HCT116 (cell line): ENCODE measurements at regions not wholly inside any gene's neighbourhood (a gene's known extent, or its start where the extent isn't known, plus 50 kb on each side); places are given as distances from the start of the nearest gene placed in this dataset.

Experiments
- ATAC-seq: fragments of 200-7000 bp; cut with Tn5 transposase; 2 replicates; pipeline ENCODE4 v1.9.1; 2020; ENCODE audit warnings: mild to moderate bottlenecking, moderate library complexity
- BruUV-seq: library from RNA; stranded (reverse); fragments of 400-500 nt; replicated peaks from 2 replicates; lab custom pipeline; 2021; lab: Mats Ljungman, UMichigan
- CTCF ChIA-PET: fragments of 300-600 bp; sonication (Branson Sonifier 250); formaldehyde crosslinking; loops from one replicate; lab custom pipeline; 2021; ENCODE audit warnings: antibody characterized with exemption; lab: Charles Lee
- POLR2A ChIA-PET: fragments of 300-600, 350-600 bp; sonication (Branson Sonifier 250); formaldehyde crosslinking; loops from one replicate; lab custom pipeline; 2021; ENCODE audit warnings: antibody characterized with exemption; lab: Charles Lee
- RAD21 ChIA-PET, 2 experiments: fragments of 300-600 bp; sonication (Branson Sonifier 250); formaldehyde crosslinking; loops; one replicate each; lab custom pipeline; 2023; ENCODE audit warnings: low total read pairs in 2 of 2; ENCODE audit not compliant: uncharacterized antibody in 2 of 2, unreplicated experiment in 2 of 2, low non-redundant PET in 1 of 2; lab: Charles Lee
- DNase-seq: peaks from one replicate; pipeline ENCODE4 v3.0.0-alpha.2; 2010; ENCODE audit warnings: low read depth, low spot score
- H2AFZ ChIP-seq: fragments of 200-600 bp; shearing (Covaris generic), sonication (generic); 2 replicates; pipeline ENCODE4 v1.6.1; 2017; ENCODE audit warnings: low read depth, mixed run types, mixed read lengths, antibody characterized with exemption, low read length; ENCODE audit not compliant: poor library complexity, severe bottlenecking
- H3K27ac ChIP-seq: 2 replicates; pipeline ENCODE4 v1.5.1; 2012; ENCODE audit warnings: low read depth, low read length
- H3K27me3 ChIP-seq: fragments of 200-600 bp; sonication (generic); 2 replicates; pipeline ENCODE4 v1.6.1; 2016; ENCODE audit warnings: mixed run types, low read length, mixed read lengths; ENCODE audit not compliant: insufficient read depth
- H3K36me3 ChIP-seq, 2 experiments: fragments of 200-500 bp in 1 of 2; fragments of 200-600 bp in 1 of 2; sonication (Bioruptor generic) in 1 of 2; sonication (generic) in 1 of 2; 2 replicates each; pipeline versions ENCODE4 v1.5.1 to v1.6.1; 2014 to 2016; ENCODE audit warnings: low read length in 2 of 2, inconsistent platforms in 1 of 2, mixed read lengths in 1 of 2, mixed run types in 1 of 2; ENCODE audit not compliant: insufficient read depth in 2 of 2, control insufficient read depth in 1 of 2
- H3K4me1 ChIP-seq, 2 experiments: fragments of 200-600 bp in 1 of 2; sonication (generic) in 1 of 2; 2 replicates each; pipeline versions ENCODE4 v1.5.1 to v1.6.1; 2012 to 2017; ENCODE audit warnings: low read length in 2 of 2, inconsistent platforms in 1 of 2, mild to moderate bottlenecking in 1 of 2, mixed read lengths in 1 of 2, mixed run types in 1 of 2, moderate library complexity in 1 of 2; ENCODE audit not compliant: insufficient read depth in 2 of 2, control insufficient read depth in 1 of 2
- H3K4me2 ChIP-seq: fragments of 200-600 bp; sonication (generic); 2 replicates; pipeline ENCODE4 v1.6.1; 2017; ENCODE audit warnings: mixed run types, low read length, mixed read lengths
- H3K4me3 ChIP-seq, 2 experiments: fragments of 200-600 bp in 1 of 2; sonication (generic) in 1 of 2; replicated peaks in 1 of 2; 2 replicates each; pipeline ENCODE4 v1.5.1; 2011 to 2016; ENCODE audit warnings: low read length in 2 of 2, control low read depth in 1 of 2, low read depth in 1 of 2, mild to moderate bottlenecking in 1 of 2, mixed read lengths in 1 of 2, mixed run types in 1 of 2
- H3K79me2 ChIP-seq: fragments of 200-600 bp; sonication (generic); 2 replicates; pipeline ENCODE4 v1.6.1; 2017; ENCODE audit warnings: mild to moderate bottlenecking, mixed run types, low read length, moderate library complexity, mixed read lengths; ENCODE audit not compliant: insufficient read depth
- H3K9ac ChIP-seq: fragments of 200-600 bp; sonication (generic); 2 replicates; pipeline ENCODE4 v1.6.1; 2016; ENCODE audit warnings: low read length, mixed read lengths
- H3K9me2 ChIP-seq: fragments of 200-600 bp; sonication (generic), shearing (Covaris generic); 2 replicates; pipeline ENCODE4 v1.6.1; 2017; ENCODE audit warnings: mixed run types, mild to moderate bottlenecking, moderate library complexity; ENCODE audit not compliant: insufficient read depth
- H3K9me3 ChIP-seq, 2 experiments: fragments of 200-500 bp in 1 of 2; fragments of 200-600 bp in 1 of 2; sonication (Bioruptor generic) in 1 of 2; sonication (generic) in 1 of 2; 2 replicates each; pipeline ENCODE4 v1.6.1; 2014 to 2017; ENCODE audit warnings: low read length in 2 of 2, mixed read lengths in 2 of 2, inconsistent platforms in 1 of 2, low read depth in 1 of 2, mild to moderate bottlenecking in 1 of 2, mixed run types in 1 of 2, moderate library complexity in 1 of 2; ENCODE audit not compliant: control insufficient read depth in 1 of 2, insufficient read depth in 1 of 2
- H4K20me1 ChIP-seq: fragments of 200-600 bp; sonication (generic), shearing (Covaris generic); 2 replicates; pipeline ENCODE4 v1.6.1; 2017; ENCODE audit warnings: mixed run types, mild to moderate bottlenecking, moderate library complexity; ENCODE audit not compliant: insufficient read depth
- CTCF ChIP-seq, 3 experiments: fragments of 200-600 bp in 1 of 3; sonication (generic) in 1 of 3; IDR thresholded peaks in 2 of 3; conservative IDR thresholded peaks in 1 of 3; 2 replicates each; pipeline ENCODE4 v1.5.1; 2012 to 2017; ENCODE audit warnings: low read depth in 2 of 3, low read length in 2 of 3, antibody characterized with exemption in 1 of 3, borderline replicate concordance in 1 of 3, control low read depth in 1 of 3, mild to moderate bottlenecking in 1 of 3, mixed read lengths in 1 of 3, mixed run types in 1 of 3, moderate library complexity in 1 of 3; ENCODE audit not compliant: insufficient read depth in 1 of 3
- EZH2phosphoT487 ChIP-seq: fragments of 200-600 bp; IDR thresholded peaks from 2 replicates; pipeline ENCODE4 v1.6.1; 2018; ENCODE audit warnings: antibody characterized with exemption, borderline replicate concordance
- POLR2AphosphoS5 ChIP-seq: IDR thresholded peaks from 2 replicates; pipeline ENCODE4 v1.6.1; 2011; ENCODE audit warnings: mild to moderate bottlenecking, low read depth, low read length, moderate library complexity
- REST ChIP-seq: IDR thresholded peaks from 2 replicates; pipeline ENCODE4 v1.6.1; 2012; ENCODE audit warnings: low read depth
- TCF7L2 ChIP-seq: IDR thresholded peaks from 2 replicates; pipeline ENCODE4 v1.7.0; 2011; ENCODE audit warnings: borderline replicate concordance, inconsistent platforms; ENCODE audit not compliant: insufficient read depth, insufficient read length; ENCODE audit errors: extremely low read depth
- intact Hi-C: fragments of 100-400 bp; cut with micrococcal nuclease; formaldehyde crosslinking; loops from 2 replicates; pipeline ENCODE4 v1.10.0; 2022
- TF ChIP-seq, protein P1 (sequence below): IDR thresholded peaks from 2 replicates; pipeline ENCODE4 v1.6.1; 2012
- TF ChIP-seq, protein P2 (sequence below): IDR thresholded peaks from 2 replicates; pipeline ENCODE4 v1.6.1; 2011; ENCODE audit warnings: mild to moderate bottlenecking, low read length, moderate library complexity; ENCODE audit not compliant: insufficient replicate concordance; ENCODE audit errors: extremely low read depth

- no peaks in the 10 kb centered on the region for H3K4me1 ChIP-seq
- H3K9ac ChIP-seq: no peak overlapping the region
- H3K9me3 ChIP-seq: no peaks in the 10 kb centered on the region
- H3K4me2 ChIP-seq: no peak overlapping the region
- no peaks in the 10 kb centered on the region for H3K36me3 ChIP-seq
- POLR2A ChIA-PET: no interaction called here
- BruUV-seq: no TSS peak
- H4K20me1 ChIP-seq: no peaks in the 10 kb centered on the region
- H3K27ac ChIP-seq: no peak overlapping the region
- H2AFZ ChIP-seq: no peak overlapping the region
- no peaks in the 10 kb centered on the region for H3K9me2 ChIP-seq
- no peaks in the 10 kb centered on the region for H3K27me3 ChIP-seq
- intact Hi-C loops: no loop called here
- DNase-seq (no peak), ATAC-seq (peak; percentile 61)
- CTCF ChIA-PET: no interaction called here
- TF ChIP-seq TCF7L2: no peak
- TF ChIP-seq, protein P1, sequence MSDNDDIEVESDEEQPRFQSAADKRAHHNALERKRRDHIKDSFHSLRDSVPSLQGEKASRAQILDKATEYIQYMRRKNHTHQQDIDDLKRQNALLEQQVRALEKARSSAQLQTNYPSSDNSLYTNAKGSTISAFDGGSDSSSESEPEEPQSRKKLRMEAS: no peak
- TF ChIP-seq, protein P2, sequence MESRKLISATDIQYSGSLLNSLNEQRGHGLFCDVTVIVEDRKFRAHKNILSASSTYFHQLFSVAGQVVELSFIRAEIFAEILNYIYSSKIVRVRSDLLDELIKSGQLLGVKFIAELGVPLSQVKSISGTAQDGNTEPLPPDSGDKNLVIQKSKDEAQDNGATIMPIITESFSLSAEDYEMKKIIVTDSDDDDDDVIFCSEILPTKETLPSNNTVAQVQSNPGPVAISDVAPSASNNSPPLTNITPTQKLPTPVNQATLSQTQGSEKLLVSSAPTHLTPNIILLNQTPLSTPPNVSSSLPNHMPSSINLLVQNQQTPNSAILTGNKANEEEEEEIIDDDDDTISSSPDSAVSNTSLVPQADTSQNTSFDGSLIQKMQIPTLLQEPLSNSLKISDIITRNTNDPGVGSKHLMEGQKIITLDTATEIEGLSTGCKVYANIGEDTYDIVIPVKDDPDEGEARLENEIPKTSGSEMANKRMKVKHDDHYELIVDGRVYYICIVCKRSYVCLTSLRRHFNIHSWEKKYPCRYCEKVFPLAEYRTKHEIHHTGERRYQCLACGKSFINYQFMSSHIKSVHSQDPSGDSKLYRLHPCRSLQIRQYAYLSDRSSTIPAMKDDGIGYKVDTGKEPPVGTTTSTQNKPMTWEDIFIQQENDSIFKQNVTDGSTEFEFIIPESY: no peak
- TF ChIP-seq REST: no peak
- TF ChIP-seq EZH2phosphoT487: no peak
- no peak for TF ChIP-seq CTCF (IDR thresholded peaks at IDR 0.05 in 2 of 3, conservative IDR thresholded peaks at IDR 0.05 in 1 of 3; ENCODE audit: borderline replicate concordance in 1 of 3, insufficient read depth in 1 of 3, low read depth in 2 of 3, low read length in 2 of 3)
- no peak for TF ChIP-seq POLR2AphosphoS5
- RAD21 ChIA-PET: no interaction called here
- no peaks in the 10 kb centered on the region for H3K79me2 ChIP-seq
- H3K4me3 ChIP-seq: no peak overlapping the region
Observed at GRCh38 chr5:10892147-10892910, 131.3 kb upstream of the DAP start.
